ENCODE measurements at regions not wholly inside any gene's neighbourhood (a gene's known extent, or its start where the extent isn't known, plus 50 kb on each side); places are given as distances from the start of the nearest gene placed in this dataset.

- TF ChIP-seq CTCF (CRISPR knock-in tag; IDR thresholded peaks at IDR 0.05) (no peak), FOSL1 (CRISPR knock-in tag; IDR thresholded peaks at IDR 0.05; ENCODE audit: borderline replicate concordance) (no peak), GABPB1 (CRISPR knock-in tag; IDR thresholded peaks at IDR 0.05) (no peak), ZSCAN20 (CRISPR knock-in tag; IDR thresholded peaks at IDR 0.05; ENCODE audit: borderline replicate concordance) (no peak), ZNF274 (CRISPR knock-in tag; IDR thresholded peaks at IDR 0.05) (no peak), EP300 (IDR thresholded peaks at IDR 0.05; ENCODE audit: low read depth in 2 of 2, low read length in 2 of 2) (no peak), EP300 (CRISPR knock-in tag; IDR thresholded peaks at IDR 0.05; ENCODE audit: borderline replicate concordance) (no peak), ZNF687 (CRISPR knock-in tag; IDR thresholded peaks at IDR 0.05) (no peak), POLR2A (IDR thresholded peaks at IDR 0.05; ENCODE audit: insufficient read depth in 1 of 2, low read depth in 2 of 2, low read length in 2 of 2) (no peak), ZSCAN30 (CRISPR knock-in tag; IDR thresholded peaks at IDR 0.05) (no peak), BRD4 (CRISPR knock-in tag; IDR thresholded peaks at IDR 0.05) (no peak)
Observed at GRCh38 chr4:141890279-141890678, 253.9 kb downstream of the IL15 start.
